Lower lobe of right lung (tissue), 2 donors: ENCODE measurements at regions not wholly inside any gene's neighbourhood (a gene's known extent, or its start where the extent isn't known, plus 50 kb on each side); places are given as distances from the start of the nearest gene placed in this dataset.

ENCODE experiments used
- ATAC-seq, 2 donors: fragments of 200-7000 bp; cut with Tn5 transposase; one replicate each; pipeline ENCODE4 v1.9.1; 2020 to 2022; ENCODE audit warnings: mild to moderate bottlenecking in 2 of 2, moderate library complexity in 2 of 2
- DNase-seq: peaks from one replicate; pipeline ENCODE4 v3.0.0-alpha.2; 2020
- H3K27ac ChIP-seq: fragments of 200-600 bp; one replicate; pipeline ENCODE4 v1.8.0; 2022
- H3K27me3 ChIP-seq: fragments of 200-600 bp; one replicate; pipeline ENCODE4 v1.8.0; 2022; ENCODE audit warnings: low read depth
- H3K36me3 ChIP-seq: fragments of 200-600 bp; one replicate; pipeline ENCODE4 v1.8.0; 2022; ENCODE audit warnings: mild to moderate bottlenecking
- H3K4me1 ChIP-seq: fragments of 200-600 bp; one replicate; pipeline ENCODE4 v1.8.0; 2022
- H3K4me3 ChIP-seq: fragments of 200-600 bp; one replicate; pipeline ENCODE4 v1.8.0; 2022; ENCODE audit warnings: mild to moderate bottlenecking
- H3K9me3 ChIP-seq: fragments of 200-600 bp; one replicate; pipeline ENCODE4 v1.8.0; 2022
- intact Hi-C: fragments of 100-400 bp; cut with DNase I; formaldehyde crosslinking; loops from one replicate; pipeline ENCODE4 v1.11.0; 2022
- TF ChIP-seq, protein P1 (sequence below): fragments of 200-600 bp; IDR thresholded peaks from one replicate; pipeline ENCODE4 v1.8.0; 2022; ENCODE audit warnings: antibody characterized with exemption, mild to moderate bottlenecking
- donor health status: DM: no; HTN: yes; CAD: no; lungs with severe emphysema.

DNA sequence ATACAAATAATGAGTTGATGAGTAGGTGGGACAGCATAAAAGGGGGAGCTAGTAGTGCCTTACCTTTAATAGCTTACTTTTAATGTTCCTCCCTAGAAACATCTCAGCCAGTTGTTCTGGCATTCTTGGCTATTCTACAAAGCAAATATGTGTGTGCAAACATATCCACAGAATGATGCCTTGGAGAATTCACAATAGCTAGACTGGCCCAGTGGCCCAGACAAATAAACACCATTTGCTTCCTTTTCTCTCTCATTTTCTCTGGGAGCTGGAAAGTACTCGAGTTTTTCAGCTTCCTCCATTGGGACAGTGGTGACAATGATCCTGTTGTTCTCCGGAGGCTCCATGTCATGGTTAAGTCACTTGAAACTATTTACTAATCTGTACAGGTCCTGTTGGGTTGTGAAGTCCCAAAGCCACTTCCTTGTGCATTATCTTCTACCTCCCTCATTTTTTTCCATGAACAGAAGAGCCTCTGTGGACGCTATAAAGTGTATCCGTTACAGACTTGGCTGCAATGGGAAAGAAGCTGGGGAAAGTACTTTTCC, 122.9 kb downstream of the DMAC1 start:
- H3K36me3 ChIP-seq: no peaks in the 10 kb centered on the region
- no peaks in the 10 kb centered on the region for H3K27me3 ChIP-seq
- DNase-seq (no peak), ATAC-seq (no peak)
- no peak overlapping the region for H3K27ac ChIP-seq
- intact Hi-C loops: no loop called here
- TF ChIP-seq, protein P1, sequence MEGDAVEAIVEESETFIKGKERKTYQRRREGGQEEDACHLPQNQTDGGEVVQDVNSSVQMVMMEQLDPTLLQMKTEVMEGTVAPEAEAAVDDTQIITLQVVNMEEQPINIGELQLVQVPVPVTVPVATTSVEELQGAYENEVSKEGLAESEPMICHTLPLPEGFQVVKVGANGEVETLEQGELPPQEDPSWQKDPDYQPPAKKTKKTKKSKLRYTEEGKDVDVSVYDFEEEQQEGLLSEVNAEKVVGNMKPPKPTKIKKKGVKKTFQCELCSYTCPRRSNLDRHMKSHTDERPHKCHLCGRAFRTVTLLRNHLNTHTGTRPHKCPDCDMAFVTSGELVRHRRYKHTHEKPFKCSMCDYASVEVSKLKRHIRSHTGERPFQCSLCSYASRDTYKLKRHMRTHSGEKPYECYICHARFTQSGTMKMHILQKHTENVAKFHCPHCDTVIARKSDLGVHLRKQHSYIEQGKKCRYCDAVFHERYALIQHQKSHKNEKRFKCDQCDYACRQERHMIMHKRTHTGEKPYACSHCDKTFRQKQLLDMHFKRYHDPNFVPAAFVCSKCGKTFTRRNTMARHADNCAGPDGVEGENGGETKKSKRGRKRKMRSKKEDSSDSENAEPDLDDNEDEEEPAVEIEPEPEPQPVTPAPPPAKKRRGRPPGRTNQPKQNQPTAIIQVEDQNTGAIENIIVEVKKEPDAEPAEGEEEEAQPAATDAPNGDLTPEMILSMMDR: no peak
- no peaks in the 10 kb centered on the region for H3K9me3 ChIP-seq
- H3K4me1 ChIP-seq: no peaks in the 10 kb centered on the region
- H3K4me3 ChIP-seq: no peak overlapping the region

DNA sequence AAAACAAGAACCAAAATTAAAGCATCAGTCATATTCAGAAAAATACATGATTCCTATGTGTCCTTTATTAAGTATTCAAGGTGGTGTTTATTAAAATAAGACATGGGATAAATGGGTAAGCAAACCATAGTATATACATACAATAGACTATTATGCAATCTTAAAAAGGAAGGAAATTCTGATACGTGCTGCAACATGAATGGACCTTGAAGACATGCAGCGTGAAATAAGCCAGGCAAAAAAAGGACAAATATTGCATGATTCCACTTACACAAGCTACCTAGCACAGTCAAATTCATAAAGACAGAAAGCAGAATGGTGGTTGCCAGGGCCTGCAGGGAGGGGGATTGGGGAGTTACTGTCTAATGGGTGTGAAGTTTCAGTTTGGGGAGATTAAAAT, 127.7 kb downstream of the DMAC1 start:
- H3K4me3 ChIP-seq: no peak overlapping the region
- DNase-seq (no peak), ATAC-seq (no peak)
- TF ChIP-seq, protein P1: no peak
- no peak overlapping the region for H3K27ac ChIP-seq
- intact Hi-C loops: no loop called here
- no peaks in the 10 kb centered on the region for H3K4me1 ChIP-seq
- H3K27me3 ChIP-seq: no peaks in the 10 kb centered on the region
- no peaks in the 10 kb centered on the region for H3K36me3 ChIP-seq
- H3K9me3 ChIP-seq: no peaks in the 10 kb centered on the region

DNA sequence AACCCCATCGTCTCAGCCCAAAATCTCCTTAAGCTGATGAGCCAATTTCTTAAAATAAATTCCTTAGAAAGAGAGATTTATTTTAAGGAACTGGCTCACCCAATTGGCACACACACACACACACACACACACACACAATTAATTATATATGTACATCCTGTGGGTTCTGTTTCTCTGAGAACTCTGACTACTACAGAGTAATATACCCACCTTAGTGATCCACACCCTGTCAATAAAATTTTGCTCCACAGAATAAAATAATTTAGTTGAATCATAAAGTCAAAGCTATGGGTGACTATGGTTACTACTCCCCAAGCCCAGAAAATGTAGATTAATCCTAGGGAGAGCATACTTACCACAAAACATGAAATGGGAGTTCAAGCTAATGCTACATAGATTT, 131.0 kb downstream of the DMAC1 start:
- DNase-seq (no peak), ATAC-seq (no peak)
- H3K36me3 ChIP-seq: no peaks in the 10 kb centered on the region
- H3K9me3 ChIP-seq: no peaks in the 10 kb centered on the region
- H3K4me1 ChIP-seq: no peaks in the 10 kb centered on the region
- TF ChIP-seq, protein P1: no peak
- intact Hi-C loops: no loop called here
- no peak overlapping the region for H3K27ac ChIP-seq
- no peaks in the 10 kb centered on the region for H3K27me3 ChIP-seq
- H3K4me3 ChIP-seq: no peak overlapping the region

GRCh38 chr9:7665874-7666273, 133.7 kb downstream of the DMAC1 start:
- Histone ChIP-seq H3K27me3 (no peaks in the 10 kb centered on the region), H3K9me3 (no peaks in the 10 kb centered on the region), H3K4me3 (no peak overlapping the region), H3K36me3 (no peaks in the 10 kb centered on the region), H3K4me1 (no peaks in the 10 kb centered on the region), H3K27ac (no peak overlapping the region)
- ATAC-seq (no peak), DNase-seq (no peak)
- intact Hi-C loops: no loop called here
- TF ChIP-seq, protein P1: no peak

DNA sequence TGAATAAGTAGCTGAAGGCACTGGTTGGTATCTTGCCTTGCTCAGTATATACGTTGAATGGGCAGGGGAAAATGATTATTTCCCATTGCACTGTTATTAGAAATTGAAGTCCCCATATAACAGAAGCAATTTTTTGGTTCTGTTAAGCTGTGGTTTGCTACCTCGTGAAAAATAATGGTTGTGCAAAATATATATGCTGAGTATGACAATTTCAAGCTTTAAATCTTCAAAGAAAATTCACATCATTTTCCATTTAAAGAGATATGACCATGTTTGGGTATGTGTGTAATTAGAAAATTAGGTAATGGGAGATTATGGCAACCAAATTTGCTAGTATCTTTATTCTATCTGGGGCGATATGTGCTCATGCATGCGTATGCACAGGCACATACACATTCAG, 139.8 kb downstream of the DMAC1 start:
- DNase-seq (no peak), ATAC-seq (no peak)
- Histone ChIP-seq H3K27ac (no peak overlapping the region), H3K9me3 (no peaks in the 10 kb centered on the region), H3K27me3 (no peaks in the 10 kb centered on the region), H3K36me3 (no peaks in the 10 kb centered on the region), H3K4me1 (no peaks in the 10 kb centered on the region), H3K4me3 (no peak overlapping the region)
- TF ChIP-seq, protein P1: no peak
- intact Hi-C loops: no loop called here

DNA sequence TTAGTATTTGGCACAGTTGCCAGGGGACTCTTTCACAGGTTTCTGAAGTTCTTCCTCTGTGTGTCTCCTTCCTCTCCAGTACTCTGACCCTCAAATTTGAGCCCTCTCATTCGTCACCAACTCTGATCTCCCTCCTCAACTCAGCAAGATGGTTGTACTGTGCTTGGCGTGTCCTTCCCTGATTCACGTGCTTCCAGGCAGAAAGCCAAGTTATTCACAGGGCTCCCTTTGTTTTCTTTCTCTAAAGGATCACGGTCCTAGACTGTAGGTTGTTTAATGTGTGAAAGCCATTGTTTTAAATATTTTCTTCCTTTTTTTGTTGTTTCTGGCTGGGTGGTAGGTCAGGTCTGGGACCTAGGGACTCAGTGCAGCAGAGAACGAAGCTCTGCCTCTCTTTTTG, 142.9 kb downstream of the DMAC1 start:
- H3K27ac ChIP-seq: no peak overlapping the region
- no peaks in the 10 kb centered on the region for H3K27me3 ChIP-seq
- TF ChIP-seq, protein P1: no peak
- ATAC-seq (no peak), DNase-seq (no peak)
- H3K4me1 ChIP-seq: no peaks in the 10 kb centered on the region
- no peak overlapping the region for H3K4me3 ChIP-seq
- intact Hi-C loops: no loop called here
- no peaks in the 10 kb centered on the region for H3K36me3 ChIP-seq
- no peaks in the 10 kb centered on the region for H3K9me3 ChIP-seq
